Endothelial cell (in vitro differentiated cells): ENCODE measurements at regions not wholly inside any gene's neighbourhood (a gene's known extent, or its start where the extent isn't known, plus 50 kb on each side); places are given as distances from the start of the nearest gene placed in this dataset.

Source experiments
- DNase-seq: peaks from one replicate; pipeline ENCODE4 v3.0.0; 2021; ENCODE audit warnings: low spot score
- H3K27ac Mint-ChIP-seq: one replicate; pipeline ENCODE4 v1.8.0; 2021; ENCODE audit warnings: mixed read lengths, inconsistent platforms; ENCODE audit not compliant: unreplicated experiment
- H3K27me3 Mint-ChIP-seq: one replicate; pipeline ENCODE4 v1.8.0; 2021; ENCODE audit warnings: mild to moderate bottlenecking, moderate library complexity, mixed read lengths, inconsistent platforms; ENCODE audit not compliant: unreplicated experiment
- H3K36me3 Mint-ChIP-seq: one replicate; pipeline ENCODE4 v1.8.0; 2021; ENCODE audit warnings: mild to moderate bottlenecking, low read depth, mixed read lengths, inconsistent platforms; ENCODE audit not compliant: unreplicated experiment
- H3K4me1 Mint-ChIP-seq: one replicate; pipeline ENCODE4 v1.8.0; 2021; ENCODE audit warnings: mild to moderate bottlenecking, mixed read lengths, inconsistent platforms; ENCODE audit not compliant: unreplicated experiment
- H3K4me3 Mint-ChIP-seq: one replicate; pipeline ENCODE4 v1.8.0; 2021; ENCODE audit warnings: mild to moderate bottlenecking, mixed read lengths, inconsistent platforms; ENCODE audit not compliant: unreplicated experiment
- H3K9me3 Mint-ChIP-seq: one replicate; pipeline ENCODE4 v1.8.0; 2021; ENCODE audit warnings: mixed read lengths, inconsistent platforms; ENCODE audit not compliant: unreplicated experiment
- TF ChIP-seq, protein P1 (sequence below): fragments of 200-600 bp; sonication (generic); IDR thresholded peaks from one replicate; pipeline ENCODE4 v1.5.0; 2021; ENCODE audit warnings: antibody characterized with exemption; ENCODE audit not compliant: unreplicated experiment

DNA sequence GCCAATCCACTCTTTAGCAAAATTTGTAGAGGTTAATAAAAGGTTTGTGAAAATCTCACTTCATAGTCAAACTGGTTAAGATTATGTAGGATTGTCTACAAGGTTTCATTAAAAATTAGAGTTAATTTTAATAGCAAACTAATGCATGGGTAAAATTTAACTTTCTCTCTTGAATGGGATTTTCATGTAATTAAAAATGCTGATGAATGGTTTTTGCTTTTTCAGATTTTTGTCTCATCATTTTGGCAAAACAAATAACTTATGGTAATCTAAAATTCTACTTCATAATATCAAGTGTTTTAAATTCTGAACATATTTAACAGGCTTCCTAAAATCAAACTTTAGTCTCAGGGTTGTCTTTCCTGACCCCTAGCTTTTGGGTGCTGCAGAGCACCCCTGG, 113.8 kb upstream of the FAM174A start:
- H3K27me3 Mint-ChIP-seq = no peaks in the 10 kb centered on the region
- no peak for DNase-seq
- no peaks in the 10 kb centered on the region for H3K36me3 Mint-ChIP-seq
- H3K27ac Mint-ChIP-seq = no peak overlapping the region
- peaks cover 4% of the 10 kb centered on the region for H3K9me3 Mint-ChIP-seq
- TF ChIP-seq, protein P1, sequence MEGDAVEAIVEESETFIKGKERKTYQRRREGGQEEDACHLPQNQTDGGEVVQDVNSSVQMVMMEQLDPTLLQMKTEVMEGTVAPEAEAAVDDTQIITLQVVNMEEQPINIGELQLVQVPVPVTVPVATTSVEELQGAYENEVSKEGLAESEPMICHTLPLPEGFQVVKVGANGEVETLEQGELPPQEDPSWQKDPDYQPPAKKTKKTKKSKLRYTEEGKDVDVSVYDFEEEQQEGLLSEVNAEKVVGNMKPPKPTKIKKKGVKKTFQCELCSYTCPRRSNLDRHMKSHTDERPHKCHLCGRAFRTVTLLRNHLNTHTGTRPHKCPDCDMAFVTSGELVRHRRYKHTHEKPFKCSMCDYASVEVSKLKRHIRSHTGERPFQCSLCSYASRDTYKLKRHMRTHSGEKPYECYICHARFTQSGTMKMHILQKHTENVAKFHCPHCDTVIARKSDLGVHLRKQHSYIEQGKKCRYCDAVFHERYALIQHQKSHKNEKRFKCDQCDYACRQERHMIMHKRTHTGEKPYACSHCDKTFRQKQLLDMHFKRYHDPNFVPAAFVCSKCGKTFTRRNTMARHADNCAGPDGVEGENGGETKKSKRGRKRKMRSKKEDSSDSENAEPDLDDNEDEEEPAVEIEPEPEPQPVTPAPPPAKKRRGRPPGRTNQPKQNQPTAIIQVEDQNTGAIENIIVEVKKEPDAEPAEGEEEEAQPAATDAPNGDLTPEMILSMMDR = no peak
- no peak overlapping the region for H3K4me3 Mint-ChIP-seq
- H3K4me1 Mint-ChIP-seq = no peaks in the 10 kb centered on the region

DNA sequence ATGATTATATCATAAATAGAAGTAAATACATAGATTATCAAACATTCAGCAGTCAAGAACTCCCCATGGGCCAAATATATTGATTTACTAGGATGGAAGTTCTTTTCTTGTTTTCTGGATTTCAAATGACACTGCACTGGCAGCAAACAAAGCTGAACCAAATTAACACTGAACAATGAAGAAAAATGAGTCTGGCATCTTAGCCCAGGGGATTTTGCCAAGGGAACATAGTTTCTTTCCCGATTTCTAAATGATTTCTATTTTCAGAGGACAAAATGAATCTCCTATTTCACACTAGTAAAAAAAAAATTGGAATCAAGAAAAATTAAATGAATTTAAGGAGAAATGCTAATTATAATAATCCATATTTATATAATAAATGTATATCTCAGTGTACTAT, 116.9 kb upstream of the FAM174A start:
- no peak for DNase-seq
- TF ChIP-seq, protein P1 = no peak
- Mint-ChIP-seq H3K4me1 (no peaks in the 10 kb centered on the region), H3K27ac (no peak overlapping the region), H3K36me3 (no peaks in the 10 kb centered on the region), H3K4me3 (no peak overlapping the region), H3K27me3 (no peaks in the 10 kb centered on the region), H3K9me3 (no peaks in the 10 kb centered on the region)

DNA sequence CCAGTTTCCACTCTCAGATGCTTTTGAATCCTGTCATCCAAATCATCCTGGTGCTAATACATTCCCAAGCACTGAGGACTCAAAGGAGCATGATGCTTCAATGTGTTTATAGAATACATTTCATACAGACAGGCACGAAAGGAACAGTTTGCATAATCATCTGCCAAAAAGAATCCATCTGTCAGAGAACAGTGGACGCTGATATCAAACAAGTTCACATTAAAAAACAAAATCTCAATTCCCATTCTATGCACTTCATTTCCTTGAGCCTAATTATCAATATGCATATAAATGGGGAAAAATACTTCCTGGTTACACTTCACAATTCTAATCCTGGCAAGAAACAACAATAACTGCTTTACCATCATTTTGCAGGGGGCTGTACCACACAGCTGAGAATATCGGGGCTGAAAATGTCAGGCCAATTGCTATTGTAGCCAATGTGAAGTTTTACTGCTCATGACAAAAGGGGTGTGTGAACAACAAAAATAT, 125.5 kb upstream of the FAM174A start:
- no peaks in the 10 kb centered on the region for H3K9me3 Mint-ChIP-seq
- no peak overlapping the region for H3K27ac Mint-ChIP-seq
- no peaks in the 10 kb centered on the region for H3K27me3 Mint-ChIP-seq
- H3K4me1 Mint-ChIP-seq = peaks cover 2% of the 10 kb centered on the region
- no peak for DNase-seq
- TF ChIP-seq, protein P1 = no peak
- no peak overlapping the region for H3K4me3 Mint-ChIP-seq
- H3K36me3 Mint-ChIP-seq = no peaks in the 10 kb centered on the region

DNA sequence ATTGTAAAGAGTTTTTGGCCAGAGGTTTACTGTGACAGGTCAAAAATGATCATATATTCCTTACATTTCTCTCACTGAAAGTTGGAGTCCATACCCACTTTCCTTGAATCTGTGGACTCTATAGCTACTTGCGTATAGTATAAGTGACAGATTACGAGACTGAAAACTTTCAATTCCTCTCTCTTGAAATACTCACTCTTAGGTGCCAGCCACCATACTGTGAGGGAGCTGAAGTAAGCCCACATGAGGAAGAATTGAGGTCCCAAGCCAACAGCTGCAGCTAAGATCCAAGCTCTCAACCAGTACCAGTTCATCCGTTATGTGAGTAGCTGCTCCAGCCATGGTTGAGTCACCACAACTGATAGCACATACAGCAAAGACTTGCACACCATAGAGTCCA, 128.1 kb upstream of the FAM174A start:
- DNase-seq = no peak
- no peaks in the 10 kb centered on the region for H3K27me3 Mint-ChIP-seq
- peaks cover 2% of the 10 kb centered on the region for H3K4me1 Mint-ChIP-seq
- H3K9me3 Mint-ChIP-seq = no peaks in the 10 kb centered on the region
- TF ChIP-seq, protein P1 = no peak
- H3K36me3 Mint-ChIP-seq = no peaks in the 10 kb centered on the region
- H3K27ac Mint-ChIP-seq = no peak overlapping the region
- H3K4me3 Mint-ChIP-seq = no peak overlapping the region

DNA sequence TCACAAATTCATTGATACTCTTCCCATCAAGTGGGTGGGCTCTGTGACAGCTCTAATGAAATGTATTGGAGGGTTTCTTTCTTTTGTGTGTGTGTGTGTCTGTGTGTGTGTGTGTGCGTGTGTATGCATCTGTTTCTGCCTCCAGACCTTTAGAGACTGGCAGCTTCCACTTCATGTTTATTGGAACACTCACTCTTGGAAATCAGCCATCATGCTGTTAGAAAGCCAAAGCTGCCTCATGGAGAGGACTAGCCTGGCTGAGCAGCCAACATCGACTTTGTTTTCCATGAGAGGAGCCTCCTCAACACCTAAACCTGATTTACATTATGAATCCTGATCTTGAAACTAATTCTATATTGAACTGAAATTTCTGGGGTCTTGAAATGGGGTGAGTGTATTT, 128.5 kb upstream of the FAM174A start:
- no peak for DNase-seq
- TF ChIP-seq, protein P1 = no peak
- Mint-ChIP-seq H3K4me1 (peaks cover 2% of the 10 kb centered on the region), H3K9me3 (no peaks in the 10 kb centered on the region), H3K36me3 (no peaks in the 10 kb centered on the region), H3K27me3 (no peaks in the 10 kb centered on the region), H3K4me3 (no peak overlapping the region), H3K27ac (no peak overlapping the region)
